ENCODE measurements at regions not wholly inside any gene's neighbourhood (a gene's known extent, or its start where the extent isn't known, plus 50 kb on each side); places are given as distances from the start of the nearest gene placed in this dataset.

DNA sequence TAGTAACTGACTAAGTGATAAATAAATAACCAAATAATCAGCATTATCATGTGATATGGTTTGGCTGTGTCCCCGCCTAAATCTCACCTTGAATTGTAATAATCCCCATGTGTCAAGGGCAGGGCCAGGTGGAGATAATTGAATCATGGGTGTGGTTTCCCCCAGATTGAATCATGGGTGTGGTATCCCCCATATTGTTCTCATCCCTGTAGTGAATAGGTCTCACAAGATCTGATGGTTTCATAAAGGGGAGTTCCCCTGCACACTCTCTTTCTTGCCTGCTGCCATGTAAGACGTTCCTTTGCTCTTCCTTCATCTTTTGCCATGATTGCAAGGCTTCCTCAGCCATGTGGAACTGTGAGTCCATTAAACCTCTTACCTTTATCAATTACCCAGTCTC lies 72.1 kb upstream of the NRP1 start:
- Histone ChIP-seq H3K27ac (no peak overlapping the region), H3K36me3 (no peaks in the 10 kb centered on the region), H3K4me1 (no peaks in the 10 kb centered on the region), H3K4me3 (no peak overlapping the region), H3K27me3 (peaks cover 0 to 4% (median 0%) of the 10 kb centered on the region in 7 donors), H3K9me3 (no peaks in the 10 kb centered on the region)
- intact Hi-C loops (cut with DNase I) = no loop called here
- WGBS, 2 donors = 87 to 91% methylated on average over 2 of the region's 2 CpGs
- TF ChIP-seq, protein P1, sequence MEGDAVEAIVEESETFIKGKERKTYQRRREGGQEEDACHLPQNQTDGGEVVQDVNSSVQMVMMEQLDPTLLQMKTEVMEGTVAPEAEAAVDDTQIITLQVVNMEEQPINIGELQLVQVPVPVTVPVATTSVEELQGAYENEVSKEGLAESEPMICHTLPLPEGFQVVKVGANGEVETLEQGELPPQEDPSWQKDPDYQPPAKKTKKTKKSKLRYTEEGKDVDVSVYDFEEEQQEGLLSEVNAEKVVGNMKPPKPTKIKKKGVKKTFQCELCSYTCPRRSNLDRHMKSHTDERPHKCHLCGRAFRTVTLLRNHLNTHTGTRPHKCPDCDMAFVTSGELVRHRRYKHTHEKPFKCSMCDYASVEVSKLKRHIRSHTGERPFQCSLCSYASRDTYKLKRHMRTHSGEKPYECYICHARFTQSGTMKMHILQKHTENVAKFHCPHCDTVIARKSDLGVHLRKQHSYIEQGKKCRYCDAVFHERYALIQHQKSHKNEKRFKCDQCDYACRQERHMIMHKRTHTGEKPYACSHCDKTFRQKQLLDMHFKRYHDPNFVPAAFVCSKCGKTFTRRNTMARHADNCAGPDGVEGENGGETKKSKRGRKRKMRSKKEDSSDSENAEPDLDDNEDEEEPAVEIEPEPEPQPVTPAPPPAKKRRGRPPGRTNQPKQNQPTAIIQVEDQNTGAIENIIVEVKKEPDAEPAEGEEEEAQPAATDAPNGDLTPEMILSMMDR (IDR thresholded peaks at IDR 0.05) = no peak
- no peak for ATAC-seq
- DNase-seq = no peak

DNA sequence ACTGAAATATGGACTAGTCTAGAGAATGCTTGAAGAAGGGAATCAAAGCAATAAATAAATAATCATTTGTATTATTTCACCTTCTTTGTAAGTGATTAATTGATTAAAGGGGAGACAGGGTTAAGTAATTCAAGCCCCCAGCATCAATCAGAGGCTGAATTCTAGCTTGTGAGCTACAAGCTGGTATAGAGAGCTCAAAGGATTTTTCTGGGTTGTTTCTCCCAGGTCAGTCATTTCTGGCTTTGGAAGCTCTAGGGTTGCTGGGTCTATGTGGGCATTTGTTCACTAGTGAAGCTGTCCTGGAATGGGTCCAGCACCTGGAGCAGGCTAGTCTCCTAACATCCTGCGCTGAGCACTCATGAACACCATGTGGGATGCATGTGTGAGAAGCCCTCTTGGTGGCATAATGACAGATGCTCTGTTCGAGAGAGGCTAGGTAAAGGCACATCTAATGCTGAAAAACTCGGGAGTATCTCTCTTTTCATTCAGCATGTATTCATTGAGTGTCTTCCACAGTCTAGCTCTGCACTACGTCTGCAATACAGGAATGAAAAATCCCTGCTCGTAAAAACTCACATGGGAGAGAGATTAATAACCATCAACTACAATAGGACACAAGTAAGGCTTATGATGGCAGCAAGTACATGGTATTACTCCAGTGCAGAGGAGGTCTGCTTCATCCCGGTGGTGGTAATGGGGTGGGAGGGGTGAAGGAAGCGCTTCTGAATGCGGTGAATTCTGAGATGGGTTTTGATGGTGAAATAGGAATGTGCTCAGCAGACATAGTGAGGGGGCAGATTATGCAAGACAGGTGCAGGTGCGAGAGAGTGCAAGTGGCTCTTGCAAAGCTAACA lies 68.0 kb upstream of the NRP1 start:
- WGBS, 2 donors = 87 to 91% methylated on average over 9 of the region's 9 CpGs
- H3K27me3 ChIP-seq = peaks cover 0 to 4% (median 0%) of the 10 kb centered on the region in 7 donors
- TF ChIP-seq, protein P1 (IDR thresholded peaks at IDR 0.05) = no peak
- H3K4me3 ChIP-seq = no peak overlapping the region
- ATAC-seq (no peak), DNase-seq (no peak)
- intact Hi-C loops (cut with DNase I) = no loop called here
- no peak overlapping the region for H3K27ac ChIP-seq
- H3K9me3 ChIP-seq = peaks cover 0 to 8% (median 2%) of the 10 kb centered on the region in 11 donors
- no peaks in the 10 kb centered on the region for H3K36me3 ChIP-seq
- no peaks in the 10 kb centered on the region for H3K4me1 ChIP-seq

DNA sequence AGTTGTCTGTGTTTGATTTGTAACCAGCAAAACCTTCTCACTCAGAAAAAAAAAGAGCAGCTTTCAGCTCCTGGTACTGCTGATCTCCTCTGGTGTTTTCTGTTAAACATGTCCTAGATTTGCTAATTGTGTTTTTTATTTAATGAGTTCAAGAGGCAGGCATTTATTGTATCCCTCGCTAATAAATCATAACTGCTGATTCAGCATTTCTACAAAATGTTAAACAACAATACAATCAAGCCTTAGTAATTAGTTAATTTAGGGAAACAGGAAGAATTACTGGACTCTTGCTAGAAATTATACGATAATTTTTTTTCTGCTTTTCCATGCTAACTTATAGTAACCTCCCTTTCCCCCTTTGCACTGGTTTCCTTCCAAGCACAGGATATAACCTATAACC lies 66.8 kb upstream of the NRP1 start:
- H3K27ac ChIP-seq = no peak overlapping the region
- peaks cover 0 to 16% (median 9%) of the 10 kb centered on the region in 11 donors for H3K9me3 ChIP-seq
- peaks cover 0 to 4% (median 0%) of the 10 kb centered on the region in 7 donors for H3K27me3 ChIP-seq
- H3K4me1 ChIP-seq = no peaks in the 10 kb centered on the region
- TF ChIP-seq, protein P1 (IDR thresholded peaks at IDR 0.05) = no peak
- no peak overlapping the region for H3K4me3 ChIP-seq
- intact Hi-C loops (cut with DNase I) = no loop called here
- 84 to 88% methylated on average over 2 of the region's 2 CpGs for WGBS, 2 donors
- no peaks in the 10 kb centered on the region for H3K36me3 ChIP-seq
- no peak for DNase-seq
- no peak for ATAC-seq

DNA sequence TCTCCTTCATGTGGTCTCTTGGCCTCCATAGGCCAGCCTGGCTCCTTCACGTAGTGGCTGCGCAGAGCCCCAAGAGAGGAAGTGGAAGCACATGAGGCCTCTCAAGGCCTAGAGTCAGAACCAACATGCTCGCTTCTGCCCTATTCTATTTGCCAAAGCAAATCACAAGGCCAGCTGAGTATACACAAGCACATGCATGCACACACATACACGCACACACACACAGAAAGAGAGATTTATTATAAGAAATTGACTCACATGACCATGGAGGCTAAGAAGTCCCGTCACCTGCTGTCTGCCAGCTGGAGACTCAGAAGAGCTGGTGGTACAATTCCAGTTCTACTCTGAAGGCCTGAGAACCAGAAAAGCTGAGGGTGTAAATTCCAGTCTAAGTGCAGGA lies 64.3 kb upstream of the NRP1 start:
- ATAC-seq (no peak), DNase-seq (no peak)
- intact Hi-C loops (cut with DNase I) = no loop called here
- Histone ChIP-seq H3K27me3 (peaks cover 0 to under 1% (median 0%) of the 10 kb centered on the region in 7 donors), H3K27ac (no peak overlapping the region), H3K4me1 (no peaks in the 10 kb centered on the region), H3K9me3 (peaks cover 0 to 19% (median 9%) of the 10 kb centered on the region in 11 donors), H3K36me3 (no peaks in the 10 kb centered on the region), H3K4me3 (no peak overlapping the region)
- TF ChIP-seq, protein P1 (IDR thresholded peaks at IDR 0.05) = no peak
- 93 to 95% methylated on average over 5 of the region's 5 CpGs for WGBS, 2 donors
